DND-41 (cell line): ENCODE measurements at regions not wholly inside any gene's neighbourhood (a gene's known extent, or its start where the extent isn't known, plus 50 kb on each side); places are given as distances from the start of the nearest gene placed in this dataset.
"Not testable (repeated sequence)": the region's sequence is repeated elsewhere in the genome, so short reads cannot be mapped to it uniquely, and the experiment has no call there.

ENCODE experiments used
- ATAC-seq: fragments of 200-7000 bp; cut with Tn5 transposase; 3 replicates; pipeline ENCODE4 v1.9.1; 2021; ENCODE audit warnings: low read depth; ENCODE audit not compliant: insufficient read depth
- DNase-seq: peaks from one replicate; pipeline ENCODE4 v3.0.0-alpha.2; 2020
- H2AFZ ChIP-seq: 2 replicates; pipeline ENCODE4 v1.6.0; 2012; ENCODE audit warnings: low read depth, low read length
- H3K27ac ChIP-seq: 2 replicates; pipeline ENCODE4 v1.5.1; 2012; ENCODE audit warnings: low read length, inconsistent platforms
- H3K27me3 ChIP-seq: fragments of 200-600 bp; sonication (generic); 2 replicates; pipeline ENCODE4 v1.6.0; 2012; ENCODE audit warnings: low read length, mild to moderate bottlenecking, inconsistent platforms; ENCODE audit not compliant: insufficient read depth, poor library complexity
- H3K36me3 ChIP-seq: 2 replicates; pipeline ENCODE4 v1.5.1; 2012; ENCODE audit warnings: low read length, inconsistent platforms; ENCODE audit not compliant: insufficient read depth
- H3K4me1 ChIP-seq: 2 replicates; pipeline ENCODE4 v1.5.1; 2012; ENCODE audit warnings: mild to moderate bottlenecking, low read length; ENCODE audit not compliant: insufficient read depth
- H3K4me2 ChIP-seq: 2 replicates; pipeline ENCODE4 v1.6.0; 2012; ENCODE audit warnings: mild to moderate bottlenecking, moderate library complexity, low read length, inconsistent platforms; ENCODE audit not compliant: insufficient read depth
- H3K4me3 ChIP-seq, 2 experiments: fragments of 200-600 bp in 1 of 2; shearing (Covaris generic) in 1 of 2; 2 replicates each; pipeline ENCODE4 v1.5.1; 2012 to 2016; ENCODE audit warnings: inconsistent platforms in 2 of 2, low read length in 2 of 2, mild to moderate bottlenecking in 2 of 2, low read depth in 1 of 2, moderate library complexity in 1 of 2
- H3K79me2 ChIP-seq: 2 replicates; pipeline ENCODE4 v1.6.0; 2012; ENCODE audit warnings: low read length, inconsistent platforms; ENCODE audit not compliant: insufficient read depth
- H3K9ac ChIP-seq: 2 replicates; pipeline ENCODE4 v1.6.0; 2012; ENCODE audit warnings: low read depth, mild to moderate bottlenecking, inconsistent platforms, low read length, moderate library complexity
- H3K9me3 ChIP-seq: 2 replicates; pipeline ENCODE4 v1.5.1; 2012; ENCODE audit warnings: low read length, moderate library complexity, mild to moderate bottlenecking, inconsistent platforms; ENCODE audit not compliant: insufficient read depth, severe bottlenecking
- H4K20me1 ChIP-seq: 2 replicates; pipeline ENCODE4 v1.6.0; 2012; ENCODE audit warnings: low read length; ENCODE audit not compliant: insufficient read depth
- EZH2 ChIP-seq: IDR thresholded peaks from 3 replicates; pipeline ENCODE4 v1.6.1; 2012; ENCODE audit warnings: borderline replicate concordance, low read depth, mild to moderate bottlenecking, moderate library complexity, low read length, inconsistent platforms; ENCODE audit not compliant: severe bottlenecking
- TF ChIP-seq, protein P1 (sequence below): IDR thresholded peaks from 2 replicates; pipeline ENCODE4 v1.5.1; 2012; ENCODE audit warnings: borderline replicate concordance, low read length, moderate library complexity, mild to moderate bottlenecking; ENCODE audit not compliant: poor library complexity, severe bottlenecking; ENCODE audit errors: extremely low read depth

DNA sequence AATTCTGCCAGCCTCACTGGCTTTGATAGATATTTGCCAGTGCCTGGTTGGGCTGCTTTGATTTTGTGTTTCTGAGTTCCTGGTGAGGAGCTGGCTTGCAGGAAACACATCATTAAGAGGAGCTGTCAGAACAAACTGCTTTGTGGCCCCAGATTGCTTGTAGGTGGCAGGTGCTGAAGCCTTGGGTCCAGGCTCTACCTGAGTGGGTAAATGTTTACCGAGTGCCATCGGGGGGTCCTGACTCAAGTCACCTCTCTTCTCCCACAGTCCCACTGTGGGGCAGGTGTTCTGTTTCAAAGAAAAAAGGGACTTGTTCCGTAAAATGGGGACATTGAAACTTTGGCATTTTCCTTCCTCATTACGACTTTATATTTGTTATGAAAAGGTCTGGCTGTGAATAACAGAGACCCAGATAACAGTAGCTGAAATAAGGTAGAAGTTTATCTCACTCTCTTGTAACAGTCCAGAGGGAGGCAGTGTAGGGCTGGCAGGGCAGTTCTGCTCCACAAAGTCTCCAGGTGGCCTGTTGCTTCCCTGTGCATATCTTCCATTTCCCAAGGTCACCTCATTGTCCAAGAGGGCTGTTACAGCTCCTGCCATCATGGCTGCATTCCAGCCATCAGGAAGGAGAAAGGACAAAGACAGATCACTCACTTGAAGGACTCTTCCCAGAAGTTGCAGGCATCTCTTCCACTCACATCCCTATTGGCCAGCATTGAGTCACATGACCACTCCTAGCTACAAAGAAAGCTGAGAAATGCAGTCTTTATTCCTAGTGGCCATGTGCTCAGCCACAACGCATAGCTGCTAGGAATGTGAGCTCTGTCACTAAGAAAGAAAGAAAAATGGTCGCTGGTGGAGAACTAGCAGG, 149.9 kb upstream of the KCNG1 start:
- no peaks in the 10 kb centered on the region for H3K4me1 ChIP-seq
- H3K27ac ChIP-seq = no peak overlapping the region
- H3K4me3 ChIP-seq = no peak overlapping the region
- no peaks in the 10 kb centered on the region for H3K36me3 ChIP-seq
- DNase-seq = no peak
- TF ChIP-seq, protein P1, sequence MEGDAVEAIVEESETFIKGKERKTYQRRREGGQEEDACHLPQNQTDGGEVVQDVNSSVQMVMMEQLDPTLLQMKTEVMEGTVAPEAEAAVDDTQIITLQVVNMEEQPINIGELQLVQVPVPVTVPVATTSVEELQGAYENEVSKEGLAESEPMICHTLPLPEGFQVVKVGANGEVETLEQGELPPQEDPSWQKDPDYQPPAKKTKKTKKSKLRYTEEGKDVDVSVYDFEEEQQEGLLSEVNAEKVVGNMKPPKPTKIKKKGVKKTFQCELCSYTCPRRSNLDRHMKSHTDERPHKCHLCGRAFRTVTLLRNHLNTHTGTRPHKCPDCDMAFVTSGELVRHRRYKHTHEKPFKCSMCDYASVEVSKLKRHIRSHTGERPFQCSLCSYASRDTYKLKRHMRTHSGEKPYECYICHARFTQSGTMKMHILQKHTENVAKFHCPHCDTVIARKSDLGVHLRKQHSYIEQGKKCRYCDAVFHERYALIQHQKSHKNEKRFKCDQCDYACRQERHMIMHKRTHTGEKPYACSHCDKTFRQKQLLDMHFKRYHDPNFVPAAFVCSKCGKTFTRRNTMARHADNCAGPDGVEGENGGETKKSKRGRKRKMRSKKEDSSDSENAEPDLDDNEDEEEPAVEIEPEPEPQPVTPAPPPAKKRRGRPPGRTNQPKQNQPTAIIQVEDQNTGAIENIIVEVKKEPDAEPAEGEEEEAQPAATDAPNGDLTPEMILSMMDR = no peak
- no peak for TF ChIP-seq EZH2
- peaks cover 7% of the 10 kb centered on the region for H3K27me3 ChIP-seq
- no peaks in the 10 kb centered on the region for H3K9me3 ChIP-seq
- no peak overlapping the region for H3K4me2 ChIP-seq
- H4K20me1 ChIP-seq = no peaks in the 10 kb centered on the region
- no peak overlapping the region for H2AFZ ChIP-seq
- H3K79me2 ChIP-seq = no peaks in the 10 kb centered on the region
- H3K9ac ChIP-seq = no peak overlapping the region
- no peak for ATAC-seq

DNA sequence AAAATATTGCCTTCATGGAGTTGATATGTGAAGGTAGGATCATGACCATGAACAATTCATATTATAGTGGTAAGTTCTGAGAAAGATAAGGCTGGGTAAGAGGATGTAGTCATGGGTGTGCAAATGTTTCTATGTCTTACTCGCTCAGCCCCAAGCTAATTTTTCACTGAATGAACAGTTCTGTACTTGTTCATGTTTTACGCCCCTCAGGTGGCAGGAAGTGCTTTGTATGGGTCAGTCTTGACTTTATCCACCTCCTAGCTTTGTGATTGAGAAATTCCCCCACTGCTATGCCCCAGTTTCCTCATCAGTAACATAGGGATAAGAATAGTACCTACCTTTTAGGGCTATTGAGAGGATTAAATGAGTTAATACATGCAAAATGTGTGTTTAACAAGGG, 148.2 kb upstream of the KCNG1 start:
- no peak overlapping the region for H3K27ac ChIP-seq
- H3K4me2 ChIP-seq = no peak overlapping the region
- H3K9ac ChIP-seq = no peak overlapping the region
- TF ChIP-seq, protein P1 = no peak
- no peak for TF ChIP-seq EZH2
- H3K27me3 ChIP-seq = peaks cover 7% of the 10 kb centered on the region
- H3K4me1 ChIP-seq = no peaks in the 10 kb centered on the region
- H3K4me3 ChIP-seq = no peak overlapping the region
- H3K36me3 ChIP-seq = no peaks in the 10 kb centered on the region
- H4K20me1 ChIP-seq = no peaks in the 10 kb centered on the region
- H2AFZ ChIP-seq = no peak overlapping the region
- DNase-seq = no peak
- no peaks in the 10 kb centered on the region for H3K9me3 ChIP-seq
- H3K79me2 ChIP-seq = no peaks in the 10 kb centered on the region
- ATAC-seq = no peak

DNA sequence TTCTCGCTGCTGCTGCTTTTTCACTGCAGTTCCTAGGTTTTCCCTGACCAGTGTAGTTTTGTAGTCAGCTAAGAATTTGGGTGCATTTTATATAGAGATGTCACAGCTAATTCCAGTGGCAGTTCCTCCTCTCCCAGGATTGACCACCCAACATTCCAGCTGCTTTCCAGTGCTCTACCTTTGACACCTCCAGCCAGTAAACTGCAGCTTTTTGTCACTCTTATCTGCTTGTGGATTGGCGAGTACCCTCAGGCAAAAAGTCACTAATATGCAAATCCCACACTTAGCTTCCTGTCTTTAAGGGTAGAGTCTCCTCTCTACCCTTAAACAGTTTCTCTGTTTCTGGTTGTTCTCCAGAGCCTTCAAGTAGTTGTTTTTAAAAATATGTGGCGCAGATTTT, 146.9 kb upstream of the KCNG1 start:
- ATAC-seq (no peak), DNase-seq (no peak)
- H2AFZ ChIP-seq = no peak overlapping the region
- H3K4me1 ChIP-seq = no peaks in the 10 kb centered on the region
- H3K36me3 ChIP-seq = no peaks in the 10 kb centered on the region
- H3K79me2 ChIP-seq = no peaks in the 10 kb centered on the region
- no peak overlapping the region for H3K4me2 ChIP-seq
- no peak for TF ChIP-seq EZH2
- TF ChIP-seq, protein P1 = no peak
- no peak overlapping the region for H3K4me3 ChIP-seq
- H3K27me3 ChIP-seq = peaks cover 3% of the 10 kb centered on the region
- H3K27ac ChIP-seq = no peak overlapping the region
- no peaks in the 10 kb centered on the region for H4K20me1 ChIP-seq
- H3K9me3 ChIP-seq = no peaks in the 10 kb centered on the region
- no peak overlapping the region for H3K9ac ChIP-seq

GRCh38 chr20:51167911-51168310, 145.0 kb upstream of the KCNG1 start:
- H3K27me3 ChIP-seq, H3K9me3 ChIP-seq, H3K4me1 ChIP-seq, H3K27ac ChIP-seq, DNase-seq, H3K79me2 ChIP-seq, H3K4me2 ChIP-seq, H2AFZ ChIP-seq, H3K9ac ChIP-seq, H3K4me3 ChIP-seq, ATAC-seq, H3K36me3 ChIP-seq, H4K20me1 ChIP-seq: not testable (repeated sequence)
